Activated CD8-positive, alpha-beta T cell treated with anti-CD3 and anti-CD28 coated beads for 36 hours (primary cell): ENCODE measurements at regions not wholly inside any gene's neighbourhood (a gene's known extent, or its start where the extent isn't known, plus 50 kb on each side); places are given as distances from the start of the nearest gene placed in this dataset.
A peak's percentile ranks its signal among the peaks of the same experiment; 100 is the strongest.

Source experiments
- ATAC-seq: fragments of 200-7000 bp; cut with Tn5 transposase; one replicate; pipeline ENCODE4 v1.10.0; 2021; ENCODE audit warnings: mild to moderate bottlenecking, moderate library complexity
- CTCF ChIA-PET: fragments of 350-600 bp; sonication (Branson Sonifier 250); formaldehyde crosslinking; loops from one replicate; lab custom pipeline; 2021; ENCODE audit warnings: antibody characterized with exemption; lab: Charles Lee
- POLR2A ChIA-PET: fragments of 350-600 bp; sonication (Branson Sonifier 250); formaldehyde crosslinking; loops from one replicate; lab custom pipeline; 2021; ENCODE audit warnings: antibody characterized with exemption; lab: Charles Lee
- DNase-seq: peaks from one replicate; pipeline ENCODE4 v3.0.0-alpha.2; 2020
- H3K27ac Mint-ChIP-seq: one replicate; pipeline ENCODE4 v1.8.0; 2021; ENCODE audit warnings: mild to moderate bottlenecking, mixed read lengths
- H3K27me3 Mint-ChIP-seq: one replicate; pipeline ENCODE4 v1.8.0; 2021; ENCODE audit warnings: mixed read lengths
- H3K36me3 Mint-ChIP-seq: one replicate; pipeline ENCODE4 v1.8.0; 2021; ENCODE audit warnings: low read depth, mixed read lengths
- H3K4me1 Mint-ChIP-seq: one replicate; pipeline ENCODE4 v1.8.0; 2021; ENCODE audit warnings: low read depth, mixed read lengths
- H3K4me3 Mint-ChIP-seq: one replicate; pipeline ENCODE4 v1.8.0; 2021; ENCODE audit warnings: mild to moderate bottlenecking, moderate library complexity, mixed read lengths
- H3K9me3 Mint-ChIP-seq: one replicate; pipeline ENCODE4 v1.8.0; 2021; ENCODE audit warnings: mixed read lengths
- intact Hi-C: fragments of 100-400 bp; cut with micrococcal nuclease; formaldehyde crosslinking; loops from one replicate; pipeline ENCODE4 v1.10.0; 2022
- TF ChIP-seq, protein P1 (sequence below): fragments of 200-600 bp; IDR thresholded peaks from one replicate; pipeline ENCODE4 v1.8.0; 2022; ENCODE audit warnings: antibody characterized with exemption, mild to moderate bottlenecking

DNA sequence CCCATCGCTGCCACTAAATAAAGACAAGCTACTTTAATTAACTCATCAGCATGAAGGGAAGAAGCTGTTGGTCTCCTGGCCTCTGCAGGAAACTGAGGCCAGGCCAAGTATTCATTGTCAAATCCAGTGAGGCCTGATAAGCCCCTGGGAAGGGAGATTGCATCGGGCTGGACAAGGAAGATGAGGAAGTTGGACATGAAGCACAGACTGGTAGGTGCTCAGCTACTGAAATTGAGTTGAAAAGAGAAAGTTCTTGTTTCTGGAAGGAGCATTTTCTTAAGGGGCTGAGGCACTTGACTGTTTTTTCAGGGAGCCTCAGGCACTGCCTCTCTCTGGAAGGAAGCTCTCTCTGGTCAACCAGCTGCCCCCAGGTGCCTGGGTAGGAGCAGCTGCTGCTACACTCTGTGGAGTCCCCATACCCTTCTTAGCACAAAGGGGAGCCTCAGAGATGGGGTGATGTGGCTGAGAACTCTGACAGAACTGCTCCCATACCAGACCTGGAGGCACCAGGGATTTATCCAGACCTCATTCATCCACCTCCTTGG is 90.3 kb upstream of the IKZF1 start:
- Mint-ChIP-seq H3K4me1 (peaks cover 80% of the 10 kb centered on the region), H3K4me3 (no peak overlapping the region), H3K9me3 (no peaks in the 10 kb centered on the region), H3K27ac (peak overlapping the region; percentile 35), H3K36me3 (peaks cover 1% of the 10 kb centered on the region), H3K27me3 (no peaks in the 10 kb centered on the region)
- ATAC-seq = no peak
- intact Hi-C loops = no loop called here
- POLR2A ChIA-PET = interaction anchor here (0.7 to 4.0 kb wide), 6 partner anchors 12 to 126 kb away, joined by 3 to 21 read pairs (median 3); no protein-coding TSS in a partner anchor
- TF ChIP-seq, protein P1, sequence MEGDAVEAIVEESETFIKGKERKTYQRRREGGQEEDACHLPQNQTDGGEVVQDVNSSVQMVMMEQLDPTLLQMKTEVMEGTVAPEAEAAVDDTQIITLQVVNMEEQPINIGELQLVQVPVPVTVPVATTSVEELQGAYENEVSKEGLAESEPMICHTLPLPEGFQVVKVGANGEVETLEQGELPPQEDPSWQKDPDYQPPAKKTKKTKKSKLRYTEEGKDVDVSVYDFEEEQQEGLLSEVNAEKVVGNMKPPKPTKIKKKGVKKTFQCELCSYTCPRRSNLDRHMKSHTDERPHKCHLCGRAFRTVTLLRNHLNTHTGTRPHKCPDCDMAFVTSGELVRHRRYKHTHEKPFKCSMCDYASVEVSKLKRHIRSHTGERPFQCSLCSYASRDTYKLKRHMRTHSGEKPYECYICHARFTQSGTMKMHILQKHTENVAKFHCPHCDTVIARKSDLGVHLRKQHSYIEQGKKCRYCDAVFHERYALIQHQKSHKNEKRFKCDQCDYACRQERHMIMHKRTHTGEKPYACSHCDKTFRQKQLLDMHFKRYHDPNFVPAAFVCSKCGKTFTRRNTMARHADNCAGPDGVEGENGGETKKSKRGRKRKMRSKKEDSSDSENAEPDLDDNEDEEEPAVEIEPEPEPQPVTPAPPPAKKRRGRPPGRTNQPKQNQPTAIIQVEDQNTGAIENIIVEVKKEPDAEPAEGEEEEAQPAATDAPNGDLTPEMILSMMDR = no peak
- DNase-seq = no peak
- CTCF ChIA-PET = interaction anchor here (0.8 to 7.3 kb wide), 6 partner anchors 9 to 203 kb away, joined by 3 to 66 read pairs (median 3); no protein-coding TSS in a partner anchor

DNA sequence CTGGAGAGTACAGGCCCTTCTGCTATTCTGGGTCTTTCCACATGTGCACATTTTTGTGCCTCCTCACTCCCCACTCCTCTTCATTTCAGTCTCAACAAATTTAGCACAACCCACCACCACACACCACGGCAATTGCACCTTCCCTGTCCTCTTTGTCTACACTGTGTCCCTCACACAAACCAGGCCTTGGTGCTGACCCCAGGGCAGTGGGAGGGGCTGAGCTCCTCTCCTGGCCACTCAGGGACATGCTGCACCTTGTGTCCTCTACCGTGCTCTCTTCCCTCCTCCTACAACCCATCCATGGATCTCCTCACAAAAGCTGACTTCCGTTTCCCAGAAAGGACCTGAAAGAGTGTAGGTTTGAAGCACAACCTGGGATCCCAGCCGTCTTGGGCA is 90.9 kb upstream of the IKZF1 start:
- Mint-ChIP-seq H3K4me3 (no peak overlapping the region), H3K27ac (peak overlapping the region; percentile 32), H3K9me3 (no peaks in the 10 kb centered on the region), H3K4me1 (peaks cover 84% of the 10 kb centered on the region), H3K36me3 (peaks cover 1% of the 10 kb centered on the region), H3K27me3 (no peaks in the 10 kb centered on the region)
- DNase-seq = no peak
- TF ChIP-seq, protein P1 = no peak
- ChIA-PET CTCF (interaction anchor here (0.8 to 7.3 kb wide), 5 partner anchors 8 to 121 kb away, joined by 3 to 66 read pairs (median 3); no protein-coding TSS in a partner anchor), POLR2A (interaction anchor here (0.7 to 4.0 kb wide), 5 partner anchors 13 to 126 kb away, joined by 3 to 21 read pairs (median 3); no protein-coding TSS in a partner anchor)
- no peak for ATAC-seq
- intact Hi-C loops = no loop called here

DNA sequence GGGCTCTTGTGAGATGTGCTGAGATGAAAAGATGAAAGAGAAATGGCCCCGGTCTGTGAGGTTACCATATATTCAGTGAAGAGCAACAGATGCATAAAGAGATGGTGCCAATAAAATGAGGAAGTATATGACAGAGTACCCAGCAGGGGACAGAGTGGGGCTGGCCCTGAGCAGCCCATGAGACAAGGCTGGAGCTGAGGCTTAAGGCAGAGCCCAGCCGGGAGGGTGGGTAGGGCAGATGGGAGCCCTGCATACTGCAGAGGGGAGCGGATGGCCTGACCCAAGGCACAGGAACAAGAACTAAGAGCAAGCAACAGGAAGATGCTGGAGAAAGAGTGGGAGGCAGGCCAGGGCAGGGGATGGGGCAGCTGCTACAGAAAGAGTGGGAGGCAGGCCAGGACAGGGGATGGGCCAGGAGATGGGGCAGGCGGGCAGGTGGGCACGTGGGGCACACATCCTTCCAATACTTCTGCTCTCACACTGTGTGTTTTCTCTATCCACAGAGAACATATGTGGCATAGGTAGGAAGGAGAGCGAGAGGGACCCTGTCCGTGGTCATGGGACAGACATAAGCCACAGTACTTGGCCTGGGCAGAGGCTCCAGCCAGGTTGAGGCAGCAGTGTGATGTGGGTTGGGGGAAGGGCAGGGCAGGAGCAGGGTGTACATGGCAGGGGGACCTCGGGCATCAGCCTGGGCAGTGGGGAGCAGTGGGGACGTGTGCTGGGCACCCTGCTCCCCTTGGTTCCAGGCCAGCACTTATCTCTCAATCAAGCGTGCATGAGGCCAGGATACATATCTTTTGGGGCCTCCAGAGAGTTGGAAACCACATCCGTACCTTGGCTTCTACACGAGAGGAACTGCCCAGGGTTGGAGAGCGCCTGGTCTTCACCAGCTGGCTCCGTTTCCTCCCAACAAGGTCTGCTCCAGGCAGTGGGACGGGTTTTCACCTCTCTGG is 91.6 kb upstream of the IKZF1 start:
- intact Hi-C loops = no loop called here
- H3K27ac Mint-ChIP-seq = peak overlapping the region; percentile 63
- peaks cover 1% of the 10 kb centered on the region for H3K36me3 Mint-ChIP-seq
- DNase-seq (peak; percentile 55), ATAC-seq (peak; percentile 31)
- ChIA-PET CTCF (interaction anchor here (2.6 to 7.3 kb wide), 2 partner anchors 7 to 15 kb away, joined by 15 to 66 read pairs; no protein-coding TSS in a partner anchor), POLR2A (interaction anchor here (0.9 to 12.0 kb wide), 6 partner anchors 13 to 154 kb away, joined by 3 to 376 read pairs (median 4); partner anchors contain the start of gene IKZF1)
- H3K27me3 Mint-ChIP-seq = no peaks in the 10 kb centered on the region
- no peaks in the 10 kb centered on the region for H3K9me3 Mint-ChIP-seq
- peak overlapping the region; percentile 0 for H3K4me3 Mint-ChIP-seq
- TF ChIP-seq, protein P1 = no peak
- H3K4me1 Mint-ChIP-seq = peaks cover 87% of the 10 kb centered on the region

DNA sequence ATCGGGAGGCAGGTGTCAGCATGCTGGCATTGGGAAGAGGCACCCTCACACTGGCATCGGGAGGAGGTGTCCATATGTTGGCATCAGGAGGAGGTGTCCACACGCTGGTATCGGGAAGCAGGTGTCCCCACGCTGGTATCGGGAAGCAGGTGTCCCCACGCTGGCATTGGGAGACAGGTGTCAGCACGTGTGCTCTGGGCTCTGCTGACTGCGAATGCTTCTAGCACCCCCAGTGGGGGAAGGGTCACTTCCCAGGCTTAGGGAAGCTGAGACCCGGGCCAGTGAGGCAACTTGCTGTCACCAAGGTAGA is 92.5 kb upstream of the IKZF1 start:
- peak overlapping the region; percentile 92 for H3K27ac Mint-ChIP-seq
- ChIA-PET POLR2A (interaction anchor here (1.3 to 12.0 kb wide), 3 partner anchors 14 to 134 kb away, joined by 3 to 376 read pairs (median 21); partner anchors contain the start of gene IKZF1), CTCF (interaction anchor here (7.3 kb wide), 1 partner anchor 16 kb away, joined by 66 read pairs; no protein-coding TSS in a partner anchor)
- H3K36me3 Mint-ChIP-seq = peaks cover 1% of the 10 kb centered on the region
- DNase-seq (no peak), ATAC-seq (no peak)
- no peaks in the 10 kb centered on the region for H3K27me3 Mint-ChIP-seq
- peaks cover 87% of the 10 kb centered on the region for H3K4me1 Mint-ChIP-seq
- H3K9me3 Mint-ChIP-seq = no peaks in the 10 kb centered on the region
- H3K4me3 Mint-ChIP-seq = no peak overlapping the region
- intact Hi-C loops = no loop called here
- TF ChIP-seq, protein P1 = no peak
